HG03135 (cell line): ENCODE measurements at regions not wholly inside any gene's neighbourhood (a gene's known extent, or its start where the extent isn't known, plus 50 kb on each side); places are given as distances from the start of the nearest gene placed in this dataset.

Experiments used
- ATAC-seq: cut with Tn5 transposase; IDR thresholded peaks from one replicate; pipeline ENCODE4 v1.9.1; 2021; ENCODE audit warnings: mild to moderate bottlenecking, moderate library complexity; ENCODE audit not compliant: unreplicated experiment

DNA sequence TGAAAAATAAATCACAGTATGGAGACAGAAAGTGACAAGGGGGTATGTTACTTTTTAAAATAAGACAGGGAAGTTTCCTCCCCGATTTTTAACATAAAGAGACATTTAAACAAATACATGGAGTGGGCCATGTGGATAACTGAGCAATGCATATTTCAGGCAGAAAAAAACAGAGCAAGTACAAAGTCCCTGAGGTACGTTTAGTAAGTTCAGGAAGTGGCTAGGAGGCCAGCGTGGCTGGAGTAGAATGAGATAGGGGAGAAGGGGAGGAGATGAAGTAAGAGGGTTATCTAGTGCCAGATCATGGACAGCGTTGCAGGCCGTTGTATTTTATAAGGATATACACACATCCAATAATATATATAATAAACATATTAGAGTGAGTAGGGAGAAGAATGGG lies 84.2 kb upstream of the ELL2 start:
- ATAC-seq, result no peak

DNA sequence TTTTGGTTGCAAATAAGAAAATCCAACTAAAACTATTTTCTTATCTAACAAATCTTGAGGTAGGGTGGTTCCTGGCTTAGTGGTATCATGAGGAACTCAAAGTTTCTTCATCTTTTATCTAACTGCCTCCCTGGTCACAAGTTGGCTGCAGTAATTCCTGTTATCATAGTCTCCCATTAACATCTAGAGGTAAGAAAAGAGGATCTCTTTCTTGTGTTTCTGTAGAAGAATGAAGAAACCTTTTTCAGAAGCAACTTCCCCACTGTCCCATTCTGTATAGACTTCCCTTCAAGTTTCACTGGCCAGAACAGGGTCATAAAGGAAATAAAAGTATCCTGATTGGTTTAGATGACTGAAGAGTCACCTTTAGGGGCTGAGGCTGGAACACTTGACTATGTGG lies 81.8 kb upstream of the ELL2 start:
- ATAC-seq, result no peak

- ATAC-seq, result no peak
Observed at GRCh38 chr5:96037128-96037527, 75.5 kb upstream of the ELL2 start.

GRCh38 chr5:96036301-96036700 lies 74.7 kb upstream of the ELL2 start:
- no peak for ATAC-seq

- no peak for ATAC-seq
Observed at GRCh38 chr5:96035796-96036195, 74.1 kb upstream of the ELL2 start.

GRCh38 chr5:96033116-96033515 lies 71.5 kb upstream of the ELL2 start:
- no peak for ATAC-seq

GRCh38 chr5:96031811-96032261 lies 70.2 kb upstream of the ELL2 start:
- no peak for ATAC-seq

DNA sequence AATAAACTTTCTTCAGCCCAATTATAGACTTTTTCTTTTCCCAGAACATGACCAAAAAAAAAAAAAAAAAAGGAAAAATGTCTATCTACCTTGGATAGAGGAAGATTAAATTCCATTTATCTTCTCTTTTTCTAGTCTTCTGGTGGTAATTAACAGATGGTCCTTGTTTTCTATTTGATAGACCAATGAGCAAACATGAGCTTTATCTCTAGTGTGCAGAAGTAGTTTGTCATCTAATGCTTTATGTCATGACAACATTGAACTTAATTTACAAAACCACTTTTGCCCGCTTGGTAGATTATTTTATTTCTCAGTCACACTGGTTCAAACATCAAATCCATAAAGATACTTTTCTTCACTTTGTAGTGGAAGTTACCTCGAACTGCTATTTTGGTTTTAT lies 69.5 kb upstream of the ELL2 start:
- no peak for ATAC-seq

- no peak for ATAC-seq
Observed at GRCh38 chr5:96026406-96027041, 64.9 kb upstream of the ELL2 start.

DNA sequence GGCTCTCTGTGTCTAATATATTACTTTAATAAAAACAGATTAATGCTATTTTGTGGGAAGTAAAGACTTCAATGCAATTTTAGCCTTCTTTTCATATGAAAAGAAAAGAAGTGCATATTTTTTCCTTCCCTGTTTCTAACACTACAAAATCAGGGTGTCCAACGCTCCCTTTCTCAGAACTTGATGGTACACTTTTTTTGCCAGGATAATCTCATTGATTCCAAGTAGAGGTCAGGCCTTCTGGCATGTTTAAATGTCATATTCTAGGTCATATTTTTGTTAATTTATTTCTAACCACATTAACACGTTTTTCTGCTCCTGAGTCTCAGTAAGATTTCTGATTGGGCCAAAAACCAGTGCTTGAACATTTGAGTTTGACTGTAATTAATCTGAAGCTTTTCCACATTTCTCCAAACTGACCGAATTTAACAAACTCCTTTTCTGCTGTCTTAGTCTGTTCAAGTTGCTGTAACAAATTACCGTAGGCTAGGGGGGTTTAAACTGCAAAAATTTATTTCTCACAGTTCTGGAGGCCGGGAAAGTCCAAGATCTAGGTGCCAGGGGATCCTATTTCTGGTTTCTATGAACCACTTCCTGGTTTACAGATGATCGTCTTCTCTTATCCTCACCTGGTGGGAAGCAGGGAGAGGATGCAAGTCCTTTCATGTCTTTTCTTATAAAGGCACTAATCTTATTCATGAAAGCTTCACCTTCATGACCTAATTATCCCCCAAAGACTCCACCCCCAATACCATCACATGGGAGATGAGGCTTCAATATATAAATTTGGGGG lies 63.2 kb upstream of the ELL2 start:
- no peak for ATAC-seq

- no peak for ATAC-seq
Observed at GRCh38 chr5:96023518-96023917, 61.9 kb upstream of the ELL2 start.

- no peak for ATAC-seq
Observed at GRCh38 chr5:96022971-96023370, 61.3 kb upstream of the ELL2 start.

DNA sequence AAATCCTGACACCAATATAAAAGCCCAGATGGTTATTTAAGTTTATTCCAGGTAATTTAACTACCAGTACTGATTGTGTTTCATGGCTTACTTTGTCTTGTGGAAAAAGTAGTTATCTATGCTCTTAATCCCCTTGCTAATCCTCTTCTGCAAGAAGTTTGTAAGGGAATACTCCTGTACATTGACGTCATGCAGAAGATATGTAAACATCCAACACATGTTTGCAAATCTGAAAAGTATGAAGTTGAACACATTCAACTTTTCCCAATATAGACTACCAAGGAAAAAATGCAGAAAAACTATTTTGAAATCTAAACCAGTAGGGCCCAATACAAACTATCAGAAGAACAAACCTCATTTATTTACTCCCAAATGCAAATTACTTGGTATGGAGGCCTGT lies 56.3 kb upstream of the ELL2 start:
- no peak for ATAC-seq

DNA sequence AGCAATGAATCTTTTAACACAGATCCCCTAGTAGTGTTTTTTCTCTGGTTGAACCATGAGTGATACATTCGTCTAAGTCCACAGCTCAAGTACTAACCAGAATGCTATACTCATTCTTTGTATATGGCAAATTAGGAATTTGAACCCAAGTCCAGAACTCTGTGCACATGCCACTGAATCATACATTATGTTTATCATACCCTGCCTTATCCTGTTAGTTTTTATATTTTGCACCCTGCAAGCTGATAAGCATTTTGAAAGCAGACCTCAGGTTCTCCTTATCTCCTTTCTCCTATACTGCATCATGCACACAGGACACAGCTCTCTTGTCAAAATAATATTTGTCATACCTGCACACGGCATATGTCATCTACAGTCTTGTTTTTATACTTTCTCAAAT lies 54.6 kb upstream of the ELL2 start:
- ATAC-seq, result no peak

DNA sequence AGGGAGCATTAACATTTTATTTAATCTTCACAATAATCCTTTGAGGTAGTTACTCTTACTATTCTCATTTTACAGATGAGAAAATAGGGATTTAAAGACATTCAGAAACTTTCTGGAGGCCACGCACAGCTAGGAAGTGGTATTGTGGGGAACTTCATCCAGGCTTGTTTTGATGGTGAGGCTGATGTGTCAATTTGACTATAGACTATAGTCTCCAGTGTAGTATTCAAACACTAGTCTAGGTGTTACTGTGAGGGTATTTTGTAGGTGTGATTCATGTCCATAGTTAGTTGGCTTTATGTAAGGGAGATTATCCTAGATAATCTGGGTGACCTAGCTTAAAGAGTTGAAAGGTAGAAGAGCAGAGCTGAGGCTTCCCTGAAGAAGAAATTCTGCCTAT lies 54.1 kb upstream of the ELL2 start:
- ATAC-seq, result no peak

DNA sequence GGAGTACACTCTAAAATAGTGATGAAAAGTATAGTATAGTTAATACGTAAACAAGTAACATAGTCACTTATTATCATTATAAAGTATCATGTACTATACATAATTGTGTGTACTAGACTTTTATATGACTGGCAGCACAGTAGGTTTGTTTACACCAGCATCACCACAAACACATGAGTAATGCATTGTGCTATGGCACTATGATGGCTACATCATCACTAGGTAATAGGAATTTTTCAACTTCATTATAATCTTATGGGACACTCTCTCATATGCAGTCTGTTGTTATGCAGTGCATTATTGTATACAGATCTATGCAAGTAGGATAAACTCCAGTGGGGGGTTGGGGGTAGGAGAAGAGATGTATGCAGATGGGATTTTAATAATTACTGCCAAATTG lies 52.7 kb upstream of the ELL2 start:
- ATAC-seq, result no peak

DNA sequence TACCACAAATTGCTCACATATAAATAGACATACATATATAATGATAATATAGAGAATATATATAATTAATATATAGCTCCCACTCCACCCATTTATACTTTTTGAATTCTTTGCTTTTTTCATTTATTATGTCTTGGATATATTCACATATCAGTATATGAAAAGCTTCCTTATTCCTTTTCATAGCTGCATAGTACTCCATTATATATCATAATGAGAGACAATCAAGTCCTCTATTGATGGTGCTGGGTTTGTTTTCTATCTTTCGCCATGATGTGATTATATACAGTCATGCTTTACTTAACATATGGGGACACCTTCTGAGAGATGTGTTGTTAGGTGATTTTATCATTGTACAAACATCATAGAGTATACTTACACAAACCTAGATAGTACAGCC lies 51.6 kb upstream of the ELL2 start:
- ATAC-seq, result no peak

- no peak for ATAC-seq
Observed at GRCh38 chr5:96012399-96012798, 50.7 kb upstream of the ELL2 start.
